ENCODE measurements at regions not wholly inside any gene's neighbourhood (a gene's known extent, or its start where the extent isn't known, plus 50 kb on each side); places are given as distances from the start of the nearest gene placed in this dataset.

GRCh38 chr13:73981595-73981994 lies 152.6 kb downstream of the KLF12 start:
- TF ChIP-seq POLR2A (IDR thresholded peaks at IDR 0.05; ENCODE audit: low read length) (no peak), GATA1 (IDR thresholded peaks at IDR 0.05; ENCODE audit: low read depth, low read length) (no peak)
